ENCODE measurements at regions not wholly inside any gene's neighbourhood (a gene's known extent, or its start where the extent isn't known, plus 50 kb on each side); places are given as distances from the start of the nearest gene placed in this dataset.

GRCh38 chr4:163773940-163774339, 279.4 kb downstream of the TMA16 start:
- no peaks in the 10 kb centered on the region for H3K9me3 ChIP-seq (ENCODE audit: control insufficient read depth in 2 of 3, insufficient read depth in 1 of 3, low read length in 3 of 3)
- intact Hi-C loops (cut with DNase I): no loop called here
- no peak for TF ChIP-seq CTCF (IDR thresholded peaks at IDR 0.05; ENCODE audit: borderline replicate concordance, extremely low read depth, insufficient read depth)
- H3K36me3 ChIP-seq (ENCODE audit: control insufficient read depth in 2 of 3, insufficient read depth in 3 of 3, low read length in 3 of 3): no peaks in the 10 kb centered on the region
- no peak overlapping the region for H3K27ac ChIP-seq (ENCODE audit: low read depth in 2 of 2, low read length in 2 of 2)
- no peak overlapping the region for H3K4me3 ChIP-seq (ENCODE audit: low read length in 3 of 3)
- H3K4me1 ChIP-seq (ENCODE audit: control insufficient read depth in 2 of 3, insufficient read depth in 2 of 3, low read depth in 1 of 3, low read length in 3 of 3): no peaks in the 10 kb centered on the region
- no peak for DNase-seq
- H3K9ac ChIP-seq (ENCODE audit: low read length in 3 of 3): no peak overlapping the region
- no peaks in the 10 kb centered on the region for H3K27me3 ChIP-seq (ENCODE audit: control insufficient read depth, insufficient read depth, low read length)
- FAIRE-seq: no peak

- intact Hi-C loops (cut with DNase I): no loop called here
Observed at GRCh38 chr4:163776957-163777356, 282.5 kb downstream of the TMA16 start.

GRCh38 chr4:163781726-163782125, 287.2 kb downstream of the TMA16 start:
- no peaks in the 10 kb centered on the region for H3K4me1 ChIP-seq (ENCODE audit: control insufficient read depth in 2 of 3, insufficient read depth in 2 of 3, low read depth in 1 of 3, low read length in 3 of 3)
- H3K27me3 ChIP-seq (ENCODE audit: control insufficient read depth, insufficient read depth, low read length): no peaks in the 10 kb centered on the region
- no peak overlapping the region for H3K9ac ChIP-seq (ENCODE audit: low read length in 3 of 3)
- no peak for TF ChIP-seq CTCF (IDR thresholded peaks at IDR 0.05; ENCODE audit: borderline replicate concordance, extremely low read depth, insufficient read depth)
- H3K27ac ChIP-seq (ENCODE audit: low read depth in 2 of 2, low read length in 2 of 2): no peak overlapping the region
- H3K9me3 ChIP-seq (ENCODE audit: control insufficient read depth in 2 of 3, insufficient read depth in 1 of 3, low read length in 3 of 3): no peaks in the 10 kb centered on the region
- DNase-seq (no peak), FAIRE-seq (no peak)
- H3K4me3 ChIP-seq (ENCODE audit: low read length in 3 of 3): no peak overlapping the region
- intact Hi-C loops (cut with DNase I): no loop called here
- H3K36me3 ChIP-seq (ENCODE audit: control insufficient read depth in 2 of 3, insufficient read depth in 3 of 3, low read length in 3 of 3): no peaks in the 10 kb centered on the region

More at GRCh38 chr4:163776957-163777356, 282.5 kb downstream of the TMA16 start:
- H3K9ac ChIP-seq (ENCODE audit: low read length in 3 of 3): no peak overlapping the region
- no peaks in the 10 kb centered on the region for H3K36me3 ChIP-seq (ENCODE audit: control insufficient read depth in 2 of 3, insufficient read depth in 3 of 3, low read length in 3 of 3)
- H3K4me3 ChIP-seq (ENCODE audit: low read length in 3 of 3): no peak overlapping the region
- H3K27me3 ChIP-seq (ENCODE audit: control insufficient read depth, insufficient read depth, low read length): no peaks in the 10 kb centered on the region
- TF ChIP-seq CTCF (IDR thresholded peaks at IDR 0.05; ENCODE audit: borderline replicate concordance, extremely low read depth, insufficient read depth): no peak
- no peaks in the 10 kb centered on the region for H3K9me3 ChIP-seq (ENCODE audit: control insufficient read depth in 2 of 3, insufficient read depth in 1 of 3, low read length in 3 of 3)
- no peak overlapping the region for H3K27ac ChIP-seq (ENCODE audit: low read depth in 2 of 2, low read length in 2 of 2)
- DNase-seq (no peak), FAIRE-seq (no peak)
- H3K4me1 ChIP-seq (ENCODE audit: control insufficient read depth in 2 of 3, insufficient read depth in 2 of 3, low read depth in 1 of 3, low read length in 3 of 3): no peaks in the 10 kb centered on the region

GRCh38 chr4:163790231-163790630, 295.7 kb downstream of the TMA16 start:
- no peak for TF ChIP-seq CTCF (IDR thresholded peaks at IDR 0.05; ENCODE audit: borderline replicate concordance, extremely low read depth, insufficient read depth)

More at GRCh38 chr4:163790231-163790630, 295.7 kb downstream of the TMA16 start:
- H3K9ac ChIP-seq (ENCODE audit: low read length in 3 of 3): no peak overlapping the region
- H3K4me1 ChIP-seq (ENCODE audit: control insufficient read depth in 2 of 3, insufficient read depth in 2 of 3, low read depth in 1 of 3, low read length in 3 of 3): no peaks in the 10 kb centered on the region
- no peak for FAIRE-seq
- H3K9me3 ChIP-seq (ENCODE audit: control insufficient read depth in 2 of 3, insufficient read depth in 1 of 3, low read length in 3 of 3): no peaks in the 10 kb centered on the region
- H3K4me3 ChIP-seq (ENCODE audit: low read length in 3 of 3): no peak overlapping the region
- intact Hi-C loops (cut with DNase I): no loop called here
- no peak overlapping the region for H3K27ac ChIP-seq (ENCODE audit: low read depth in 2 of 2, low read length in 2 of 2)
- H3K27me3 ChIP-seq (ENCODE audit: control insufficient read depth, insufficient read depth, low read length): no peaks in the 10 kb centered on the region
- no peak for DNase-seq
- no peaks in the 10 kb centered on the region for H3K36me3 ChIP-seq (ENCODE audit: control insufficient read depth in 2 of 3, insufficient read depth in 3 of 3, low read length in 3 of 3)
